Psoas muscle (tissue), 7 donors: ENCODE measurements at regions not wholly inside any gene's neighbourhood (a gene's known extent, or its start where the extent isn't known, plus 50 kb on each side); places are given as distances from the start of the nearest gene placed in this dataset.

Experiments
- ATAC-seq, 4 donors: fragments of 200-7000 bp; cut with Tn5 transposase; one replicate each; pipeline ENCODE4 v1.9.1; 2020; ENCODE audit warnings: moderate library complexity in 3 of 4, mild to moderate bottlenecking in 2 of 4
- DNase-seq, 2 donors: peaks; one replicate each; pipeline ENCODE4 v3.0.0-alpha.2; 2020
- H3K27ac ChIP-seq: fragments of 200-600 bp; one replicate; pipeline ENCODE4 v1.8.0; 2022
- H3K27me3 ChIP-seq, 3 donors: fragments of 200-600 bp in 1 of 3; one replicate each; pipeline versions ENCODE4 v1.6.1 to v1.8.0; 2013 to 2022; ENCODE audit warnings: low read length in 2 of 3, mild to moderate bottlenecking in 2 of 3, moderate library complexity in 1 of 3; ENCODE audit not compliant: insufficient read depth in 3 of 3
- H3K36me3 ChIP-seq, 2 donors: fragments of 200-600 bp in 1 of 2; one replicate each; pipeline versions ENCODE4 v1.6.1 to v1.8.0; 2013 to 2022; ENCODE audit warnings: low read depth in 1 of 2, mild to moderate bottlenecking in 1 of 2, moderate library complexity in 1 of 2; ENCODE audit not compliant: insufficient read depth in 1 of 2
- H3K4me1 ChIP-seq: fragments of 200-600 bp; one replicate; pipeline ENCODE4 v1.8.0; 2022
- H3K4me3 ChIP-seq: fragments of 200-600 bp; one replicate; pipeline ENCODE4 v1.8.0; 2022; ENCODE audit warnings: mild to moderate bottlenecking
- H3K9me3 ChIP-seq: fragments of 200-600 bp; one replicate; pipeline ENCODE4 v1.8.0; 2022
- CTCF ChIP-seq: fragments of 200-600 bp; IDR thresholded peaks from one replicate; pipeline ENCODE4 v1.8.0; 2022; ENCODE audit warnings: antibody characterized with exemption
- WGBS, 3 donors: extraction: QIAGEN DNeasy Blood & Tissue Kit; methylation state at CpG; one replicate each; pipeline versions ENCODE4 v1.1.6 to v1.1.7; 2013; 5-methylcytosine and 5-hydroxymethylcytosine counted together
- intact Hi-C, 2 donors: fragments of 100-400 bp; cut with DNase I; formaldehyde crosslinking; loops; one replicate each; pipeline versions ENCODE4 v1.11.0 to v1.14.2; 2022
- donor health status: healthy with polysubstance abuse.
- donor health status: DM: no; HTN: no; CAD: no; lungs with moderate emphysema.
- donor health status: Bipolar disorder and iron deficiency.
- donor health status: healthy.
- donor health status: DM: yes; HTN: yes; CAD: no.
- donor health status: DM: no; HTN: no; CAD: no.
- donor health status: DM: yes; HTN: yes; CAD: no.

DNA sequence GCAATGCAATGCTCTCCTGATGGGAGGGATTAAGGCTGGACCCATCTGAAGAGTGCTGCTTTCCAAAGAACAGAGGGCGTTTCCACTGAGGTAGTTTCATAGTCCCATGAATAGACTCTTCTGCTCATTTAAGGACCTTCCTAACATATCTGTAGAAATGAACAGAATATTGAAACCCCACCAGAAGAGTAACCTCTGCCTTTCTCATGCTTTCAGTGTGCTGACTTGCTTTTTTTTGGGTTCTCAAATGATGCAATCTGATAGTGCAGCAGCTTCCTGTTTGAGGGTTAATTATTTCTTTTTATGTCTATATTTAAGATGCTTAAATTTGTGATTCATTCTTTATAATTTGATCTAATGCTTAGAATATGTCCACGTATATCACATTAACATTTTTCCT, 82.2 kb downstream of the GATA3 start:
- Histone ChIP-seq H3K27me3 (no peaks in the 10 kb centered on the region), H3K36me3 (no peaks in the 10 kb centered on the region), H3K27ac (no peak overlapping the region), H3K4me3 (no peak overlapping the region), H3K9me3 (no peaks in the 10 kb centered on the region), H3K4me1 (no peaks in the 10 kb centered on the region)
- ATAC-seq (no peak), DNase-seq (no peak)
- intact Hi-C loops = no loop called here
- 63 to 78% (median 71%) methylated on average over 2 of the region's 2 CpGs for WGBS, 3 donors
- TF ChIP-seq CTCF = no peak

DNA sequence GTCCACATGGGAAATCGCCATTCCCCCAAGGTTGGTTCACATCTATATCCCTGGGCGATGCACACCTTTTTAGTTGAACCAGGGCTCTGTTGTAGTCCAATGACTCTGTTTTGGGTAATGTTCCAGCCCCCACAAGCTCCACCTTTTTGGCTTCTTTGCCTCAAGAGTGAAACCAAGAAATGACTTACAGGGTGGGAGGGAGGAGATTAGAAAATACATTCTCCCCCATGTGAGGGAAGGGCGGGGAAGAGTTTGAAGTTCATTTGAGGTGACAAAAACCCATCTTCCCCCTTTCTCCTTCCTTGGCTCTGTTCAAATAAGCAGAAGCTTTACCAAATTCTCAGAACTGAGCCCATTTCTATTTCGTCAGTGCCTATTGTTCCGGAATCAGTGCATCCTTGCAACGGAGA, 82.8 kb downstream of the GATA3 start:
- no peaks in the 10 kb centered on the region for H3K27me3 ChIP-seq
- ATAC-seq (no peak), DNase-seq (no peak)
- H3K4me1 ChIP-seq = no peaks in the 10 kb centered on the region
- H3K4me3 ChIP-seq = no peak overlapping the region
- no peaks in the 10 kb centered on the region for H3K36me3 ChIP-seq
- 86 to 87% (median 87%) methylated on average over 6 of the region's 6 CpGs for WGBS, 3 donors
- intact Hi-C loops = no loop called here
- H3K27ac ChIP-seq = no peak overlapping the region
- no peaks in the 10 kb centered on the region for H3K9me3 ChIP-seq
- no peak for TF ChIP-seq CTCF

DNA sequence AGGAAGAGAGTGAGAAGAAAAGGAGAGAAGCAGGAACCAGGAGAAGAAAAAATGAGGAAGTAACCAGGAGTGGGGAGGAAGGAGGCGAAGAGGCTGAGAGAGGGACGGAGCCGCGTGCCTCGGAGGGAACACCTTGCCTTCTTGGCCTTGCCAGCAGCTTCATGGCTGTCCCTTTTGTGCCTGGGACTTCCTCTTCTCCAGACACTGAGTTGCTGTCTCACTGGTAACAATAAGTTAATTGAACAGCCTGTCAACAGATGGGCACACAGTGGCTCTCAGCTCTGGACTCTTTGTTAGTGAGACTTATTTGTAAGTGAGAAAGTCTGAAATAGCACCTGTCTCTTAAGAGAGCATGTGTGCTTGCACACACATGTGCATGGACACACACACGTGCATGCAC, 83.2 kb downstream of the GATA3 start:
- no peak for ATAC-seq
- intact Hi-C loops = no loop called here
- H3K36me3 ChIP-seq = no peaks in the 10 kb centered on the region
- TF ChIP-seq CTCF = no peak
- H3K27me3 ChIP-seq = no peaks in the 10 kb centered on the region
- no peak overlapping the region for H3K27ac ChIP-seq
- H3K4me1 ChIP-seq = no peaks in the 10 kb centered on the region
- no peak overlapping the region for H3K4me3 ChIP-seq
- DNase-seq = no peak
- no peaks in the 10 kb centered on the region for H3K9me3 ChIP-seq
- WGBS, 3 donors = 81 to 91% (median 83%) methylated on average over 6 of the region's 6 CpGs

GRCh38 chr10:8138471-8138870, 84.0 kb downstream of the GATA3 start:
- 88 to 96% (median 92%) methylated on average over 3 of the region's 3 CpGs for WGBS, 3 donors

More at GRCh38 chr10:8138471-8138870, 84.0 kb downstream of the GATA3 start:
- Histone ChIP-seq H3K36me3 (no peaks in the 10 kb centered on the region), H3K9me3 (no peaks in the 10 kb centered on the region), H3K27me3 (no peaks in the 10 kb centered on the region), H3K4me1 (no peaks in the 10 kb centered on the region), H3K4me3 (no peak overlapping the region), H3K27ac (no peak overlapping the region)
- no peak for TF ChIP-seq CTCF
- no peak for DNase-seq
- ATAC-seq = no peak
- intact Hi-C loops = no loop called here
